ENCODE measurements at regions not wholly inside any gene's neighbourhood (a gene's known extent, or its start where the extent isn't known, plus 50 kb on each side); places are given as distances from the start of the nearest gene placed in this dataset.

DNA sequence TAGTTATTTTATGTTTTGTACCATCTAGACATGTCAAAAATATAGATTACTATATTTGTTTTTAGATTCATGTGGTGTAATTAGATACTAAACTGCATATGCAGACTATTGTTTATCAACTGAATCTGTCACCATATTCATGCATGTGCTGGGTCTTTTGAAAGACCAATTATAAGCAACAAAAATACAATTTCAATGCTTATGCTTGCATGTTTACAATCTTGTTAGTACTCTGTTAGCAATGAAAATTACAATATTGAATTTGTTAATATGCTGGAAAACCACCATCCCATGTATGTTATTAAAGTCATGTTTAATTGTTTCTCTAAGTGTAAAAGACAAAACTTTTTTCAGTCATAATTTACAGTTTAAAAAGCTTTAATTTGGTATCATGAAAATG lies 140.9 kb downstream of the HGF start:
- TF ChIP-seq SP2 (tag by site-specific recombination; IDR thresholded peaks at IDR 0.05) (no peak), ZBTB1 (tag by site-specific recombination; IDR thresholded peaks at IDR 0.05) (no peak), ATF2 (tag by site-specific recombination; IDR thresholded peaks at IDR 0.05; ENCODE audit: low read depth) (no peak), YY1 (tag by site-specific recombination; IDR thresholded peaks at IDR 0.05) (no peak), CTCF (tag by site-specific recombination; IDR thresholded peaks at IDR 0.05) (no peak), PATZ1 (tag by site-specific recombination; IDR thresholded peaks at IDR 0.05) (no peak), ZNF677 (tag by site-specific recombination; IDR thresholded peaks at IDR 0.05) (no peak), ZNF626 (tag by site-specific recombination; IDR thresholded peaks at IDR 0.05) (no peak), ZNF76 (tag by site-specific recombination; IDR thresholded peaks at IDR 0.05; ENCODE audit: borderline replicate concordance, low read depth) (no peak)
